K562 (cell line): ENCODE measurements at regions not wholly inside any gene's neighbourhood (a gene's known extent, or its start where the extent isn't known, plus 50 kb on each side); places are given as distances from the start of the nearest gene placed in this dataset.

Experiments used
- BRD4 ChIP-seq: fragments of 200-600 bp; sonication (generic); IDR thresholded peaks from 2 replicates; pipeline ENCODE4 v1.6.1; 2017; ENCODE audit warnings: inconsistent platforms
- NCOA2 ChIP-seq, 2 experiments: fragments of 450-650 bp; IDR thresholded peaks; 2 replicates each; pipeline ENCODE4 v1.6.1; 2018; ENCODE audit warnings: mild to moderate bottlenecking in 2 of 2, moderate library complexity in 1 of 2; ENCODE audit not compliant: partially characterized antibody in 2 of 2
- PHB2 ChIP-seq: fragments of 450-650 bp; IDR thresholded peaks from 2 replicates; pipeline ENCODE4 v1.6.1; 2017; ENCODE audit warnings: low read depth
- PHTF2 ChIP-seq: fragments of 250-450 bp; sonication (Bioruptor Pico); IDR thresholded peaks from 2 replicates; pipeline ENCODE4 v1.5.0; 2021; ENCODE audit warnings: mild to moderate bottlenecking
- RBM17 ChIP-seq: fragments of 200-400 bp; formaldehyde crosslinking; IDR thresholded peaks from 2 replicates; pipeline ENCODE4 v1.6.1; 2017; ENCODE audit warnings: low read depth, mild to moderate bottlenecking, low read length, borderline replicate concordance
- RCOR1 ChIP-seq, 2 experiments: IDR thresholded peaks; 2 replicates each; pipeline ENCODE4 v1.6.1; 2012; ENCODE audit warnings: low read depth in 2 of 2, low read length in 2 of 2, borderline replicate concordance in 1 of 2, improper control_type of control experiment in 1 of 2
- SIX5 ChIP-seq, 2 experiments: IDR thresholded peaks; 2 replicates each; pipeline ENCODE4 v1.6.1; 2011; ENCODE audit warnings: low read length in 2 of 2, borderline replicate concordance in 1 of 2, low read depth in 1 of 2, mild to moderate bottlenecking in 1 of 2, moderate library complexity in 1 of 2; ENCODE audit not compliant: insufficient read depth in 1 of 2
- SREBF1 ChIP-seq: fragments of 150-350 bp; IDR thresholded peaks from 2 replicates; pipeline ENCODE4 v1.6.1; 2014; ENCODE audit warnings: antibody characterized with exemption, low read depth, low read length, borderline replicate concordance
- ZFX ChIP-seq: sonication (generic); formaldehyde crosslinking; IDR thresholded peaks from 2 replicates; pipeline ENCODE4 v1.8.0; 2022; ENCODE audit warnings: mild to moderate bottlenecking, missing genetic modification reagents, moderate library complexity
- ZKSCAN8 ChIP-seq: fragments of 200-800 bp; sonication (Bioruptor generic); IDR thresholded peaks from 2 replicates; pipeline ENCODE4 v1.6.1; 2016; ENCODE audit warnings: missing genetic modification characterization, missing compliant biosample characterization
- ZNF174 ChIP-seq: fragments of 250-450 bp; sonication (Bioruptor Pico); IDR thresholded peaks from 2 replicates; pipeline ENCODE4 v1.4.0; 2020; ENCODE audit warnings: mild to moderate bottlenecking
- ZNF644 ChIP-seq: fragments of 200-800 bp; sonication (Bioruptor generic); IDR thresholded peaks from 2 replicates; pipeline ENCODE4 v1.6.1; 2016; ENCODE audit warnings: low read depth, missing genetic modification characterization, missing compliant biosample characterization
- TF ChIP-seq, protein P1 (sequence below), 2 experiments: IDR thresholded peaks in 1 of 2; conservative IDR thresholded peaks in 1 of 2; 2 replicates each; pipeline ENCODE4 v1.6.1; 2016; ENCODE audit warnings: low read depth in 2 of 2, mild to moderate bottlenecking in 1 of 2, missing compliant biosample characterization in 1 of 2, missing genetic modification characterization in 1 of 2, moderate library complexity in 1 of 2
- TF ChIP-seq, protein P2 (sequence below): sonication (generic); formaldehyde crosslinking; IDR thresholded peaks from 2 replicates; pipeline ENCODE4 v1.8.0; 2023; ENCODE audit warnings: mild to moderate bottlenecking, missing genetic modification reagents
- TF ChIP-seq, protein P3 (sequence below): IDR thresholded peaks from 2 replicates; pipeline ENCODE4 v1.6.1; 2016; ENCODE audit warnings: missing genetic modification characterization, missing compliant biosample characterization
- TF ChIP-seq, protein P4 (sequence below), 2 experiments: fragments of 200-800 bp in 1 of 2; sonication (Bioruptor generic) in 1 of 2; sonication (generic) in 1 of 2; formaldehyde crosslinking in 1 of 2; IDR thresholded peaks in 1 of 2; conservative IDR thresholded peaks in 1 of 2; 2 replicates each; pipeline versions ENCODE4 v1.5.0 to v1.6.1; 2016 to 2020; ENCODE audit warnings: missing compliant biosample characterization in 1 of 2, missing genetic modification characterization in 1 of 2, missing genetic modification reagents in 1 of 2

DNA sequence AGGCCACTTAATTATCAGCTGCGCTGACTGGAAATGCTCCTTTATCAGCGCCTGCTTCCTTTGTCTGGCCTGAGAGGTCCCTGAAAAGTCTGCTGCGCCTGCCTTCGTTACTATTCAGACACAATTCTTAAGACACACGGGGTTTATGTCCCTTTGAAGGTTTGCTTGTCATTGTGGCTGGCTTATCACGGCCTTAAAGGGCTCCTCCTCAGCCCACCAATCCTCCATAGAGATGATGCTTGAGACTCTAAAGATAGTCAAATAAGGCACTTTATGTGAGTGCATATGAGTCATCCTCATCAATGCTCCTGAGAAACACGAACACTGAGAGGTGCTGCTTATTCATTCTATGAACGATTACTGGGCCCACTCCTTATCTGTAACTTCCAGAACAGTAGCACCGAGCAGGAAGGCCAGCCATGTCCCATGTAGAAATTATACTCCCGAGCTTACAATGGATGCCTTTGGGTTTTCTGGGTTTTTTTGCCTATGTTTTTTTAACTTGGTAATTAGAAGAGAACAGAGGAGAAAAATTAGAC is 1268.2 kb upstream of the TMEM132C start (continued):
- TF ChIP-seq ZFX (CRISPR knock-in tag) (peak; percentile 42; the same call in 1 of the 2 replicates), RBM17 (no peak), ZKSCAN8 (peak; percentile 84), ZNF644 (tag) (0 out of 2 replicates have a peak, but pooled peaks have one; percentile 70), PHTF2 (no peak), BRD4 (no peak), NCOA2 (IDR thresholded peaks at IDR 0.05; ENCODE audit: partially characterized antibody in 2 of 2) (peak; percentile 47 to 89), RCOR1 (IDR thresholded peaks at IDR 0.05; ENCODE audit: borderline replicate concordance in 1 of 2, low read depth in 2 of 2, low read length in 2 of 2) (peak; percentile 82 to 99), SIX5 (IDR thresholded peaks at IDR 0.05; ENCODE audit: borderline replicate concordance in 1 of 2, insufficient read depth in 1 of 2, low read depth in 1 of 2, low read length in 2 of 2) (no peak), ZNF174 (CRISPR knock-in tag) (no peak), PHB2 (peak; percentile 52; the same call in 1 of the 2 replicates), SREBF1 (no peak)
- TF ChIP-seq, protein P1, sequence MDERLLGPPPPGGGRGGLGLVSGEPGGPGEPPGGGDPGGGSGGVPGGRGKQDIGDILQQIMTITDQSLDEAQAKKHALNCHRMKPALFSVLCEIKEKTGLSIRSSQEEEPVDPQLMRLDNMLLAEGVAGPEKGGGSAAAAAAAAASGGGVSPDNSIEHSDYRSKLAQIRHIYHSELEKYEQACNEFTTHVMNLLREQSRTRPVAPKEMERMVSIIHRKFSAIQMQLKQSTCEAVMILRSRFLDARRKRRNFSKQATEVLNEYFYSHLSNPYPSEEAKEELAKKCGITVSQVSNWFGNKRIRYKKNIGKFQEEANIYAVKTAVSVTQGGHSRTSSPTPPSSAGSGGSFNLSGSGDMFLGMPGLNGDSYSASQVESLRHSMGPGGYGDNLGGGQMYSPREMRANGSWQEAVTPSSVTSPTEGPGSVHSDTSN (CRISPR knock-in tag; IDR thresholded peaks at IDR 0.05; ENCODE audit: low read depth), result no peak
- TF ChIP-seq, protein P1 (tag; conservative IDR thresholded peaks at IDR 0.05; ENCODE audit: low read depth), result peak; percentile 67
- TF ChIP-seq, protein P2, sequence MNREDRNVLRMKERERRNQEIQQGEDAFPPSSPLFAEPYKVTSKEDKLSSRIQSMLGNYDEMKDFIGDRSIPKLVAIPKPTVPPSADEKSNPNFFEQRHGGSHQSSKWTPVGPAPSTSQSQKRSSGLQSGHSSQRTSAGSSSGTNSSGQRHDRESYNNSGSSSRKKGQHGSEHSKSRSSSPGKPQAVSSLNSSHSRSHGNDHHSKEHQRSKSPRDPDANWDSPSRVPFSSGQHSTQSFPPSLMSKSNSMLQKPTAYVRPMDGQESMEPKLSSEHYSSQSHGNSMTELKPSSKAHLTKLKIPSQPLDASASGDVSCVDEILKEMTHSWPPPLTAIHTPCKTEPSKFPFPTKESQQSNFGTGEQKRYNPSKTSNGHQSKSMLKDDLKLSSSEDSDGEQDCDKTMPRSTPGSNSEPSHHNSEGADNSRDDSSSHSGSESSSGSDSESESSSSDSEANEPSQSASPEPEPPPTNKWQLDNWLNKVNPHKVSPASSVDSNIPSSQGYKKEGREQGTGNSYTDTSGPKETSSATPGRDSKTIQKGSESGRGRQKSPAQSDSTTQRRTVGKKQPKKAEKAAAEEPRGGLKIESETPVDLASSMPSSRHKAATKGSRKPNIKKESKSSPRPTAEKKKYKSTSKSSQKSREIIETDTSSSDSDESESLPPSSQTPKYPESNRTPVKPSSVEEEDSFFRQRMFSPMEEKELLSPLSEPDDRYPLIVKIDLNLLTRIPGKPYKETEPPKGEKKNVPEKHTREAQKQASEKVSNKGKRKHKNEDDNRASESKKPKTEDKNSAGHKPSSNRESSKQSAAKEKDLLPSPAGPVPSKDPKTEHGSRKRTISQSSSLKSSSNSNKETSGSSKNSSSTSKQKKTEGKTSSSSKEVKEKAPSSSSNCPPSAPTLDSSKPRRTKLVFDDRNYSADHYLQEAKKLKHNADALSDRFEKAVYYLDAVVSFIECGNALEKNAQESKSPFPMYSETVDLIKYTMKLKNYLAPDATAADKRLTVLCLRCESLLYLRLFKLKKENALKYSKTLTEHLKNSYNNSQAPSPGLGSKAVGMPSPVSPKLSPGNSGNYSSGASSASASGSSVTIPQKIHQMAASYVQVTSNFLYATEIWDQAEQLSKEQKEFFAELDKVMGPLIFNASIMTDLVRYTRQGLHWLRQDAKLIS (CRISPR knock-in tag), result no peak
- TF ChIP-seq, protein P3, sequence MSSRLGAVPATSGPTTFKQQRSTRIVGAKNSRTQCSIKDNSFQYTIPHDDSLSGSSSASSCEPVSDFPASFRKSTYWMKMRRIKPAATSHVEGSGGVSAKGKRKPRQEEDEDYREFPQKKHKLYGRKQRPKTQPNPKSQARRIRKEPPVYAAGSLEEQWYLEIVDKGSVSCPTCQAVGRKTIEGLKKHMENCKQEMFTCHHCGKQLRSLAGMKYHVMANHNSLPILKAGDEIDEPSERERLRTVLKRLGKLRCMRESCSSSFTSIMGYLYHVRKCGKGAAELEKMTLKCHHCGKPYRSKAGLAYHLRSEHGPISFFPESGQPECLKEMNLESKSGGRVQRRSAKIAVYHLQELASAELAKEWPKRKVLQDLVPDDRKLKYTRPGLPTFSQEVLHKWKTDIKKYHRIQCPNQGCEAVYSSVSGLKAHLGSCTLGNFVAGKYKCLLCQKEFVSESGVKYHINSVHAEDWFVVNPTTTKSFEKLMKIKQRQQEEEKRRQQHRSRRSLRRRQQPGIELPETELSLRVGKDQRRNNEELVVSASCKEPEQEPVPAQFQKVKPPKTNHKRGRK (tag), result no peak
- TF ChIP-seq, protein P4, sequence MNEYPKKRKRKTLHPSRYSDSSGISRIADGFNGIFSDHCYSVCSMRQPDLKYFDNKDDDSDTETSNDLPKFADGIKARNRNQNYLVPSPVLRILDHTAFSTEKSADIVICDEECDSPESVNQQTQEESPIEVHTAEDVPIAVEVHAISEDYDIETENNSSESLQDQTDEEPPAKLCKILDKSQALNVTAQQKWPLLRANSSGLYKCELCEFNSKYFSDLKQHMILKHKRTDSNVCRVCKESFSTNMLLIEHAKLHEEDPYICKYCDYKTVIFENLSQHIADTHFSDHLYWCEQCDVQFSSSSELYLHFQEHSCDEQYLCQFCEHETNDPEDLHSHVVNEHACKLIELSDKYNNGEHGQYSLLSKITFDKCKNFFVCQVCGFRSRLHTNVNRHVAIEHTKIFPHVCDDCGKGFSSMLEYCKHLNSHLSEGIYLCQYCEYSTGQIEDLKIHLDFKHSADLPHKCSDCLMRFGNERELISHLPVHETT (CRISPR knock-in tag; conservative IDR thresholded peaks at IDR 0.05 in 1 of 2, IDR thresholded peaks at IDR 0.05 in 1 of 2), result peak in 1 of 2 experiments; percentile 63; a peak in 1 of 4 replicates
